Nephron progenitor cell (in vitro differentiated cells): ENCODE measurements at regions not wholly inside any gene's neighbourhood (a gene's known extent, or its start where the extent isn't known, plus 50 kb on each side); places are given as distances from the start of the nearest gene placed in this dataset.

Source experiments
- DNase-seq: peaks from one replicate; pipeline ENCODE4 v3.0.0; 2021
- H3K27ac Mint-ChIP-seq: 2 replicates; pipeline ENCODE4 v1.8.0; 2021; ENCODE audit warnings: mild to moderate bottlenecking, moderate library complexity, mixed read lengths
- H3K27me3 Mint-ChIP-seq: 2 replicates; pipeline ENCODE4 v1.8.0; 2021; ENCODE audit warnings: mild to moderate bottlenecking, low read depth, mixed read lengths; ENCODE audit not compliant: poor library complexity
- H3K36me3 Mint-ChIP-seq: 2 replicates; pipeline ENCODE4 v1.8.0; 2021; ENCODE audit warnings: low read depth, mixed read lengths
- H3K4me1 Mint-ChIP-seq: 2 replicates; pipeline ENCODE4 v1.8.0; 2021; ENCODE audit warnings: mixed read lengths
- H3K4me3 Mint-ChIP-seq: 2 replicates; pipeline ENCODE4 v1.8.0; 2021; ENCODE audit warnings: mild to moderate bottlenecking, moderate library complexity, mixed read lengths
- H3K9me3 Mint-ChIP-seq: 2 replicates; pipeline ENCODE4 v1.8.0; 2021; ENCODE audit warnings: mild to moderate bottlenecking, moderate library complexity, mixed read lengths
- TF ChIP-seq, protein P1 (sequence below): fragments of 200-600 bp; sonication (generic); IDR thresholded peaks from 2 replicates; pipeline ENCODE4 v1.5.0; 2021; ENCODE audit warnings: antibody characterized with exemption

DNA sequence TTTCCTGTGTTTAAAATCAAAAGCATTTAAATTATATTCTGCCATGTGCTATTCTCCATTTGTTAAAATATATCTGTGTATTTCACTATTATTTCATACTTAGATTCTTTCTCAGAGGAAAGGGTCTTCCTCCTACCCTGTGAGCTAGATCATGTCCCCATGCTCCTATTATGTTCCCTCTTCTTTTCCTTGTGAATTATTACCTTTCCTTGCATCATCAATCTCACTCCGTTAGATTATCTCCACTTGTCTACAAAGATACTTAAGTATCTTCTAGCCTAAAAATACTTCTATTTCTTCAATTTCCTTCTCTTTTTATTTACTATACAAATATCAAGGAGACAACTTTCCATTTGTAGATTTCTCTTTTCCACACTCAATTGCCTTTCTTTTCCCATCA, 146.5 kb downstream of the FOXG1 start:
- Mint-ChIP-seq H3K4me1 (peaks cover 25% of the 10 kb centered on the region), H3K27ac (no peak overlapping the region), H3K36me3 (no peaks in the 10 kb centered on the region), H3K4me3 (no peak overlapping the region), H3K9me3 (no peaks in the 10 kb centered on the region), H3K27me3 (peaks cover under 1% of the 10 kb centered on the region)
- TF ChIP-seq, protein P1, sequence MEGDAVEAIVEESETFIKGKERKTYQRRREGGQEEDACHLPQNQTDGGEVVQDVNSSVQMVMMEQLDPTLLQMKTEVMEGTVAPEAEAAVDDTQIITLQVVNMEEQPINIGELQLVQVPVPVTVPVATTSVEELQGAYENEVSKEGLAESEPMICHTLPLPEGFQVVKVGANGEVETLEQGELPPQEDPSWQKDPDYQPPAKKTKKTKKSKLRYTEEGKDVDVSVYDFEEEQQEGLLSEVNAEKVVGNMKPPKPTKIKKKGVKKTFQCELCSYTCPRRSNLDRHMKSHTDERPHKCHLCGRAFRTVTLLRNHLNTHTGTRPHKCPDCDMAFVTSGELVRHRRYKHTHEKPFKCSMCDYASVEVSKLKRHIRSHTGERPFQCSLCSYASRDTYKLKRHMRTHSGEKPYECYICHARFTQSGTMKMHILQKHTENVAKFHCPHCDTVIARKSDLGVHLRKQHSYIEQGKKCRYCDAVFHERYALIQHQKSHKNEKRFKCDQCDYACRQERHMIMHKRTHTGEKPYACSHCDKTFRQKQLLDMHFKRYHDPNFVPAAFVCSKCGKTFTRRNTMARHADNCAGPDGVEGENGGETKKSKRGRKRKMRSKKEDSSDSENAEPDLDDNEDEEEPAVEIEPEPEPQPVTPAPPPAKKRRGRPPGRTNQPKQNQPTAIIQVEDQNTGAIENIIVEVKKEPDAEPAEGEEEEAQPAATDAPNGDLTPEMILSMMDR: no peak
- DNase-seq: no peak

DNA sequence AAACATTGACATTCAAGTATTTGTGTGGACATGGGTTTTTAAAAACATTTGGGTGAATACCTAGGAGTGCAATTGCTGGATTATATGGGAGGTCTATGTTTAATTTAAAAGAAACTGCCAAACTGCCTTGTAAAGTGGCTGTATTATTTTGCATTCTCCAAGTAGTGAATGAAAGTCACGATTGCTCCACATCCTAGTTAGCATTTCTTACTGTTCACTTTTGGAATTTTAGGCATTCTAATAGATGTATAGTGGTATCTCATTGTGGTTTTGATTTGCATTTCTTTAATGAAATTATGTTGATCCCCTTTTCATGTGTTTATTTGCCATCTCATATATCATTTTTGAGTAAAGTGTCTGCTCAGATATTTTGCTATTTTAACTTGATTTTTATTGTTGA, 159.5 kb downstream of the FOXG1 start:
- H3K27me3 Mint-ChIP-seq: peaks cover 3% of the 10 kb centered on the region
- TF ChIP-seq, protein P1: no peak
- H3K9me3 Mint-ChIP-seq: no peaks in the 10 kb centered on the region
- H3K27ac Mint-ChIP-seq: no peak overlapping the region
- H3K4me1 Mint-ChIP-seq: no peaks in the 10 kb centered on the region
- H3K4me3 Mint-ChIP-seq: no peak overlapping the region
- H3K36me3 Mint-ChIP-seq: no peaks in the 10 kb centered on the region
- no peak for DNase-seq

DNA sequence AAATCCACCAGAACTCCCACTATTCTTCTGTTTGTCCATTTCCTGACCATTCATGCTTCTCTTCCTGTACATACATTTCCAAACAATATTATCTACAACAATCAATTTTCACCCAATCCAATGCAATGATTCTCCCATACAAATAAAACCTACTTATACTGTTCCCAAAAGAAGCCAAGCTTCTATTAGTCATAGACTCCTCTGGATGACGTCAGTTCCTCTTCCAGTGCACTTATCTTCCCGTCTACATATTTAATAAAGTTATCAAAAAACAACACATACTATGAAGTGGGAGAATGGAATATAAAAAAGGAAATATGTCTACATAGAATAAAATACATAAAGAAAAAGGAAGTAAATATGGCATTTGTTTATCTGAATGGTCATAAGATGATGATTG, 165.4 kb downstream of the FOXG1 start:
- Mint-ChIP-seq H3K27ac (no peak overlapping the region), H3K4me3 (no peak overlapping the region), H3K27me3 (no peaks in the 10 kb centered on the region), H3K9me3 (peaks cover 11% of the 10 kb centered on the region), H3K4me1 (no peaks in the 10 kb centered on the region), H3K36me3 (no peaks in the 10 kb centered on the region)
- DNase-seq: no peak
- TF ChIP-seq, protein P1: no peak

DNA sequence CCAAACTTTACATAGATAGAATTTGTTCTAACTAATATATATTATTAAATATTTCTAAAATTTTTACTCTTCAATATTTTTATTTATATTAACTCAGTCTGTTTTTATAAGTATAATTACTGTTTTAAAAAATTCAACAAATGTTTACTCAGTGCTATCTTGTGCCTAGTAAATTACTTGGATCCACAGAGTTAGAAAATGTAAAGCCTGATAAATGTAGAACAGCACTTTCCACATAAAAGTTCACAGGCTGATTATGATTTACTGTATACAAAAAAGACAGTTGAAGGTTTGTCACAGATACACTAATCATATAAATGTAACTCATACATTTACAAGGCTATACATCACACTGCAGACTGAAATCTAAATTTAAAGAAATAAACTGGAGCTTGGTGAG, 170.0 kb downstream of the FOXG1 start:
- Mint-ChIP-seq H3K27ac (no peak overlapping the region), H3K36me3 (no peaks in the 10 kb centered on the region), H3K9me3 (peaks cover 21% of the 10 kb centered on the region), H3K4me3 (no peak overlapping the region), H3K4me1 (no peaks in the 10 kb centered on the region), H3K27me3 (no peaks in the 10 kb centered on the region)
- no peak for DNase-seq
- TF ChIP-seq, protein P1: no peak

DNA sequence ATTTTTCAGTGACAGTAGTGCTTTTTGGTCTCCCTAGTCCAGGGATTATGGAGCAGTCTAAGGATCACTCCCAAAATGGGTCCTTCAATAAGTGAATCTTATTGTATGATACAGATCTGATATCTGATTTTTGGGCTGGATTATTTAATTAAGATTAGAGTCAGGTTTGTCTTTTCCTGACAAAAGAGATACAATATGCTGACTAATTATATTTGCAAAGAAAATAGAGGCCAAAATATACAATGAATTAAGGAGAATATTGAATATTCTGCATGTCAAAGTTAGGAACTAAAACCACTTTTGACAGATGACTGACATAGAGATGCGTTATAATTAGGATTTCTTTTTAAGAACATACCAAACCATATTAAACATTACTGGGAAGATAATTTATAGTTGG, 175.2 kb downstream of the FOXG1 start:
- H3K9me3 Mint-ChIP-seq: peaks cover 10% of the 10 kb centered on the region
- no peak for DNase-seq
- H3K27me3 Mint-ChIP-seq: no peaks in the 10 kb centered on the region
- H3K27ac Mint-ChIP-seq: no peak overlapping the region
- H3K36me3 Mint-ChIP-seq: no peaks in the 10 kb centered on the region
- no peak overlapping the region for H3K4me3 Mint-ChIP-seq
- H3K4me1 Mint-ChIP-seq: no peaks in the 10 kb centered on the region
- TF ChIP-seq, protein P1: no peak

DNA sequence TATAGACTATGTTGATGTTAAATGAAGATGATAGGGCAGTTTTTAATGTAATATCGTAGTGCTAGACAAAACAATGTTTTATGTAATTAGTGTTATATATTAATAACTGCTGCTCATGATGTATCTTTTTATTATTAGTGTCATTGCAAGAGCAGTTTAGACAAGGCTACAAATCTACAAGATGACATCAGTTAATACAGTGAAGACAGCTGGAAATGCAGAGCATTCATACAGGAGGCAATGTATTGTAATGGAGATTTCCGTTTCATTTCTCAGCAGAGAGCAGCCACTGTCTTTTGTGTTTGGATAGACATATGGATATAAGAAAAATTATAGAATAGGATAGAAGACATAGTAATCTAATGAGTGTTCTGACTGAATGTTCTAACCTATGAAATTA, 178.0 kb downstream of the FOXG1 start:
- no peak for DNase-seq
- Mint-ChIP-seq H3K9me3 (peaks cover 3% of the 10 kb centered on the region), H3K27me3 (no peaks in the 10 kb centered on the region), H3K4me3 (no peak overlapping the region), H3K27ac (no peak overlapping the region), H3K36me3 (no peaks in the 10 kb centered on the region), H3K4me1 (no peaks in the 10 kb centered on the region)
- TF ChIP-seq, protein P1: no peak
